Peyer's patch (tissue), 4 donors: ENCODE measurements at regions not wholly inside any gene's neighbourhood (a gene's known extent, or its start where the extent isn't known, plus 50 kb on each side); places are given as distances from the start of the nearest gene placed in this dataset.

Experiments used
- DNase-seq, 3 donors: peaks; one replicate each; pipeline ENCODE4 v3.0.0-alpha.2; 2017 to 2019
- H3K27ac ChIP-seq, 4 donors: fragments of 200-600 bp; sonication (generic); one replicate each; pipeline ENCODE4 v1.5.1; 2016 to 2019
- H3K27me3 ChIP-seq, 2 donors: fragments of 200-600 bp; sonication (generic); one replicate each; pipeline ENCODE4 v1.5.1; 2019
- H3K36me3 ChIP-seq, 3 donors: fragments of 200-600 bp; sonication (generic); one replicate each; pipeline ENCODE4 v1.5.1; 2016 to 2019
- H3K4me1 ChIP-seq, 4 donors: fragments of 200-600 bp; sonication (generic); one replicate each; pipeline ENCODE4 v1.5.1; 2016 to 2019
- H3K4me3 ChIP-seq, 4 donors: fragments of 200-600 bp; sonication (generic); 1 replicate in 3 of 4; 2 replicates in 1 of 4; pipeline ENCODE4 v1.5.1; 2016 to 2019; ENCODE audit warnings: mild to moderate bottlenecking in 1 of 4
- H3K9me3 ChIP-seq, 4 donors: fragments of 200-600 bp; sonication (generic); one replicate each; pipeline ENCODE4 v1.5.1; 2016 to 2019; ENCODE audit warnings: mild to moderate bottlenecking in 1 of 4
- POLR2A ChIP-seq, 2 donors: fragments of 450-650 bp; IDR thresholded peaks; one replicate each; pipeline ENCODE4 v1.5.1; 2017; ENCODE audit warnings: antibody characterized with exemption in 2 of 2, mild to moderate bottlenecking in 2 of 2, moderate library complexity in 2 of 2
- TF ChIP-seq, protein P1 (sequence below), 6 experiments: fragments of 450-650 bp in 4 of 6; fragments of 200-600 bp in 2 of 6; sonication (generic) in 1 of 6; IDR thresholded peaks; one replicate each; pipeline ENCODE4 v1.5.1; 2017 to 2019; ENCODE audit warnings: antibody characterized with exemption in 6 of 6, mild to moderate bottlenecking in 3 of 6, moderate library complexity in 1 of 6

- TF ChIP-seq POLR2A (IDR thresholded peaks at IDR 0.05) = no peak
- TF ChIP-seq, protein P1, sequence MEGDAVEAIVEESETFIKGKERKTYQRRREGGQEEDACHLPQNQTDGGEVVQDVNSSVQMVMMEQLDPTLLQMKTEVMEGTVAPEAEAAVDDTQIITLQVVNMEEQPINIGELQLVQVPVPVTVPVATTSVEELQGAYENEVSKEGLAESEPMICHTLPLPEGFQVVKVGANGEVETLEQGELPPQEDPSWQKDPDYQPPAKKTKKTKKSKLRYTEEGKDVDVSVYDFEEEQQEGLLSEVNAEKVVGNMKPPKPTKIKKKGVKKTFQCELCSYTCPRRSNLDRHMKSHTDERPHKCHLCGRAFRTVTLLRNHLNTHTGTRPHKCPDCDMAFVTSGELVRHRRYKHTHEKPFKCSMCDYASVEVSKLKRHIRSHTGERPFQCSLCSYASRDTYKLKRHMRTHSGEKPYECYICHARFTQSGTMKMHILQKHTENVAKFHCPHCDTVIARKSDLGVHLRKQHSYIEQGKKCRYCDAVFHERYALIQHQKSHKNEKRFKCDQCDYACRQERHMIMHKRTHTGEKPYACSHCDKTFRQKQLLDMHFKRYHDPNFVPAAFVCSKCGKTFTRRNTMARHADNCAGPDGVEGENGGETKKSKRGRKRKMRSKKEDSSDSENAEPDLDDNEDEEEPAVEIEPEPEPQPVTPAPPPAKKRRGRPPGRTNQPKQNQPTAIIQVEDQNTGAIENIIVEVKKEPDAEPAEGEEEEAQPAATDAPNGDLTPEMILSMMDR (IDR thresholded peaks at IDR 0.05) = no peak
- no peak overlapping the region for H3K27ac ChIP-seq
- no peak overlapping the region for H3K4me3 ChIP-seq
- no peaks in the 10 kb centered on the region for H3K36me3 ChIP-seq
- no peaks in the 10 kb centered on the region for H3K4me1 ChIP-seq
- no peaks in the 10 kb centered on the region for H3K9me3 ChIP-seq
- H3K27me3 ChIP-seq = no peaks in the 10 kb centered on the region
- DNase-seq = no peak
These were observed 1476.1 kb upstream of the TENM3 start for GRCh38 chr4:180766944-180767729.

DNA sequence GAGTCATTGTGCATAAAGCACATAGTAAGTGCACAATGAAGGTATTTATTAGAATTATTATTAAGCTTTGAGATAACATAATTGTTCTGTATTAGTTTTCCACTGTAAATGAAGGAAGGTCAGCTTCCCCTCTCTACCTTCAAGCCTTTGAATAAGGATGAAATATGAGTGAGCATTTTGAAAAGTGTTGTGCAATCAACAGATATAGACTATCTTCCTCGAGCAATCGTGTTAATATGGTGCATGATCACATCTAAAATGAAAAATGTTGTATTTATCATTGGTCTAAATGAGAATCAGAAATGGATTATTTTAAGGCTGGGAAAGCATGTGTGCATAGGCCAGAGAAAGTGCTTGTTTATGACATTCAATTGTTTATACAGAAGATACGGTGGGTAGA lies 1474.6 kb upstream of the TENM3 start:
- no peak overlapping the region for H3K27ac ChIP-seq
- no peaks in the 10 kb centered on the region for H3K36me3 ChIP-seq
- no peaks in the 10 kb centered on the region for H3K9me3 ChIP-seq
- TF ChIP-seq, protein P1 (IDR thresholded peaks at IDR 0.05) = no peak
- no peak for TF ChIP-seq POLR2A (IDR thresholded peaks at IDR 0.05)
- no peaks in the 10 kb centered on the region for H3K27me3 ChIP-seq
- H3K4me3 ChIP-seq = no peak overlapping the region
- no peak for DNase-seq
- no peaks in the 10 kb centered on the region for H3K4me1 ChIP-seq

DNA sequence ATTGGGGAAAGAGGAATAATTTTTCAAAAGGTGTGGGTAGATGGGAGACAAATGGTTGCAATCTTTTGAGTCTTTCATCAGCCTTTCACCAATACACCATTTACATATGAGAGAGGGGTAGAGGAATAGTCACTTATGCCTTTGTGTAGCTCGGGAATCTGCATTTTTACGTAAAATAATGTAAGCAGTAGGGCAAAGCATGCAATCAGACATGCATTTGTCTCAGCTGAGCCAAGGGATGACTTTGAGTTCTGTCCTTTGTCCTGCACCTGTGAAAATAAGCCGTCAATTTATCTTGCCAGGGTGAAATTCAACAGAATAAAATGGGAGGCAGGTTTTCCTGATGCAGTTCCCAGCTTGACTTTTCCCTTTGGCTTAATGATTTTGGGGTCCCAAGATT lies 1473.4 kb upstream of the TENM3 start:
- Histone ChIP-seq H3K4me3 (no peak overlapping the region), H3K36me3 (no peaks in the 10 kb centered on the region), H3K27ac (no peak overlapping the region), H3K27me3 (no peaks in the 10 kb centered on the region), H3K9me3 (no peaks in the 10 kb centered on the region), H3K4me1 (no peaks in the 10 kb centered on the region)
- DNase-seq = no peak
- no peak for TF ChIP-seq POLR2A (IDR thresholded peaks at IDR 0.05)
- TF ChIP-seq, protein P1 (IDR thresholded peaks at IDR 0.05) = no peak

GRCh38 chr4:180770265-180770664 lies 1472.9 kb upstream of the TENM3 start:
- no peak for DNase-seq
- TF ChIP-seq, protein P1 (IDR thresholded peaks at IDR 0.05) = no peak
- TF ChIP-seq POLR2A (IDR thresholded peaks at IDR 0.05) = no peak

GRCh38 chr4:180784940-180785339 lies 1458.3 kb upstream of the TENM3 start:
- DNase-seq = no peak
- no peaks in the 10 kb centered on the region for H3K27me3 ChIP-seq
- H3K4me3 ChIP-seq = no peak overlapping the region
- H3K9me3 ChIP-seq = no peaks in the 10 kb centered on the region
- H3K4me1 ChIP-seq = no peaks in the 10 kb centered on the region
- H3K27ac ChIP-seq = no peak overlapping the region
- no peak for TF ChIP-seq POLR2A (IDR thresholded peaks at IDR 0.05)
- TF ChIP-seq, protein P1 (IDR thresholded peaks at IDR 0.05) = no peak
- H3K36me3 ChIP-seq = no peaks in the 10 kb centered on the region

More at GRCh38 chr4:180770265-180770664, 1472.9 kb upstream of the TENM3 start:
- Histone ChIP-seq H3K27me3 (no peaks in the 10 kb centered on the region), H3K27ac (no peak overlapping the region), H3K36me3 (no peaks in the 10 kb centered on the region), H3K4me1 (no peaks in the 10 kb centered on the region), H3K4me3 (no peak overlapping the region), H3K9me3 (no peaks in the 10 kb centered on the region)
